Adrenal gland (tissue), 5 donors: ENCODE measurements at regions not wholly inside any gene's neighbourhood (a gene's known extent, or its start where the extent isn't known, plus 50 kb on each side); places are given as distances from the start of the nearest gene placed in this dataset.

Source experiments
- POLR2A ChIP-seq, 2 donors: fragments of 450-650 bp; IDR thresholded peaks; one replicate each; pipeline ENCODE4 v1.6.1; 2017; ENCODE audit warnings: antibody characterized with exemption in 2 of 2, mild to moderate bottlenecking in 2 of 2, moderate library complexity in 1 of 2
- TF ChIP-seq, protein P1 (sequence below), 6 experiments: fragments of 450-650 bp in 4 of 6; fragments of 200-600 bp in 2 of 6; sonication (generic) in 1 of 6; IDR thresholded peaks; 1 replicate in 5 of 6; 2 replicates in 1 of 6; pipeline versions ENCODE4 v1.5.1 to v1.8.0; 2016 to 2021; ENCODE audit warnings: antibody characterized with exemption in 6 of 6, mild to moderate bottlenecking in 2 of 6, moderate library complexity in 1 of 6
- donor health status: DM: no; HTN: no; CAD: no.

DNA sequence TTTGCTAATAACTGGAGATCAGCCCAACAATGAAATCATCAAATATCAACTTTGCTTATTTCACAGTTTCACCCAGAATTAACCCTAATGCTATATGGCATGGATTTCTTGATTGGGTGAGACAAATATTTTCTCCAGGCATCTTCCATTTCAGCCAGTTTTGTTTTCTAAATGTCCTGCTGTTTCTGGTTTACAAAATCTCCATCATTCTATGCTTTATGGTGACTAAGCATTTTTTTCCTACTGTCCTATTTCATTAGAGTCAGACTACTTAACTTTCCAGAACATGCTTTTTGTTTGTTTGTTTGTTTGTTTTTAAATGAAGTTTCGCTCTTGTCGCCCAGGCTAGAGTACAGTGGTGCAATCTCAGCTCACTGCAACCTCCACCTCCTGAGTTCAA lies 59.5 kb upstream of the EXOC2 start:
- TF ChIP-seq, protein P1, sequence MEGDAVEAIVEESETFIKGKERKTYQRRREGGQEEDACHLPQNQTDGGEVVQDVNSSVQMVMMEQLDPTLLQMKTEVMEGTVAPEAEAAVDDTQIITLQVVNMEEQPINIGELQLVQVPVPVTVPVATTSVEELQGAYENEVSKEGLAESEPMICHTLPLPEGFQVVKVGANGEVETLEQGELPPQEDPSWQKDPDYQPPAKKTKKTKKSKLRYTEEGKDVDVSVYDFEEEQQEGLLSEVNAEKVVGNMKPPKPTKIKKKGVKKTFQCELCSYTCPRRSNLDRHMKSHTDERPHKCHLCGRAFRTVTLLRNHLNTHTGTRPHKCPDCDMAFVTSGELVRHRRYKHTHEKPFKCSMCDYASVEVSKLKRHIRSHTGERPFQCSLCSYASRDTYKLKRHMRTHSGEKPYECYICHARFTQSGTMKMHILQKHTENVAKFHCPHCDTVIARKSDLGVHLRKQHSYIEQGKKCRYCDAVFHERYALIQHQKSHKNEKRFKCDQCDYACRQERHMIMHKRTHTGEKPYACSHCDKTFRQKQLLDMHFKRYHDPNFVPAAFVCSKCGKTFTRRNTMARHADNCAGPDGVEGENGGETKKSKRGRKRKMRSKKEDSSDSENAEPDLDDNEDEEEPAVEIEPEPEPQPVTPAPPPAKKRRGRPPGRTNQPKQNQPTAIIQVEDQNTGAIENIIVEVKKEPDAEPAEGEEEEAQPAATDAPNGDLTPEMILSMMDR (IDR thresholded peaks at IDR 0.05) = no peak
- TF ChIP-seq POLR2A (IDR thresholded peaks at IDR 0.05) = no peak
